ENCODE measurements at regions not wholly inside any gene's neighbourhood (a gene's known extent, or its start where the extent isn't known, plus 50 kb on each side); places are given as distances from the start of the nearest gene placed in this dataset.

- TF ChIP-seq TCF12 (IDR thresholded peaks at IDR 0.05) (no peak), SIN3A (IDR thresholded peaks at IDR 0.05; ENCODE audit: borderline replicate concordance, low read depth, low read length) (no peak), CTCF (IDR thresholded peaks at IDR 0.05) (no peak), POLR2AphosphoS5 (IDR thresholded peaks at IDR 0.05; ENCODE audit: low read depth, low read length) (no peak), RCOR1 (IDR thresholded peaks at IDR 0.05; ENCODE audit: low read length) (no peak)
These were observed 577.3 kb downstream of the LMO7 start for GRCh38 chr13:76213423-76213904.
